GM12892 (cell line): ENCODE measurements at regions not wholly inside any gene's neighbourhood (a gene's known extent, or its start where the extent isn't known, plus 50 kb on each side); places are given as distances from the start of the nearest gene placed in this dataset.

Source experiments
- POLR2A ChIP-seq: IDR thresholded peaks from 2 replicates; pipeline ENCODE4 v1.6.1; 2011; ENCODE audit warnings: low read depth, low read length, control low read depth
- POLR2AphosphoS5 ChIP-seq: IDR thresholded peaks from 2 replicates; pipeline ENCODE4 v1.6.1; 2011; ENCODE audit warnings: low read depth, low read length, control low read depth
- TAF1 ChIP-seq: IDR thresholded peaks from 2 replicates; pipeline ENCODE4 v1.6.1; 2011; ENCODE audit warnings: low read depth, mild to moderate bottlenecking, control low read depth, low read length, borderline replicate concordance

DNA sequence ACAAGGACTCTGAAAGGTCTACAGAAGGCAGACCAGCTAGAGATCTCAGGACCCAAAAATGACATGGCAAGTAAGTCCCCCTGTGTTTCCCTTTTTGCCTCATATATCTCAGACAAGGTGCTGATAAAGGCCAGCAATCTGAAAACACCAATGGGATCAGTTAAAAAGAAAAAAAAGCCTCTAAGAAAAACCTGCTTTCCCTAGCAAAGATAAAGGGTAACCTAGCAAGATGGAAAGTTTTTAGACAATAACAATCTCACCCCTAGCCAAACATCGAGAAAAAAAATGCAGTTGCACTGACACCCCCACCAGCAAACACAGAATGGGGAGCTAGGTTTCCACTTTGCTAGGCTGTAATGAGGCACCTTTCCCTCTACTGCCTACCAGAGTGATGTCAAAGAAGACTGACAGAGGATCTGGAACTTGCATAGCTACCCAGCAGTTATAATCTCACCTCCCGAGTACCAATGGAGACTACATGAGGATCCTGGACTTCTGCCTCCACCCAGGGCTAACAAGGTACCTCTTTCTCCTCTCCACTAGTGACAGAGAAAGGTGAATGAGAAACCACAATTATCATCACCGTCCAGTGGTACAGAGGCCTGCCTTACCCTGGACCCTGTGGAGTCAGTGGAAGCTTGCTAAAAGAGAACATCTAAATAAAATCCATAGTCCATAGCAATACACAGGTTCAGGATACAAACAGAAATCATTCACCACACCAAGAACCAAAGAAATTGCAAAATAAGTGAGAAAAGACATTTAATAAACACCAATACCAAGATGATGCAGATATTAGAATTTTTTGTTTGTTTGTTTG lies 240.8 kb downstream of the ARHGAP12 start:
- TF ChIP-seq POLR2A = no peak
- no peak for TF ChIP-seq POLR2AphosphoS5
- TF ChIP-seq TAF1 = no peak
